Activated CD4-positive, alpha-beta T cell treated with anti-CD3 and anti-CD28 coated beads, Interleukin-2, amount 50 U/mL, for 1 hour (primary cell): ENCODE measurements at regions not wholly inside any gene's neighbourhood (a gene's known extent, or its start where the extent isn't known, plus 50 kb on each side); places are given as distances from the start of the nearest gene placed in this dataset.

ENCODE experiments used
- DNase-seq: peaks from one replicate; pipeline ENCODE4 v3.0.0-alpha.2; 2020

- no peak for DNase-seq
These were observed 560.1 kb downstream of the DIAPH3 start for GRCh38 chr13:59603646-59604045.

GRCh38 chr13:59607172-59607571, 556.6 kb downstream of the DIAPH3 start:
- no peak for DNase-seq

GRCh38 chr13:59607780-59608233, 555.9 kb downstream of the DIAPH3 start:
- DNase-seq: no peak

- no peak for DNase-seq
These were observed 554.3 kb downstream of the DIAPH3 start for GRCh38 chr13:59609421-59609820.
